Neural cell (in vitro differentiated cells): ENCODE measurements at regions not wholly inside any gene's neighbourhood (a gene's known extent, or its start where the extent isn't known, plus 50 kb on each side); places are given as distances from the start of the nearest gene placed in this dataset.

Source experiments
- H2AFZ ChIP-seq: fragments of 200-600, 300-800 bp; sonication (generic), shearing (Covaris generic); 2 replicates; pipeline ENCODE4 v1.6.0; 2014; ENCODE audit warnings: low read depth, mild to moderate bottlenecking, antibody characterized with exemption, low read length, moderate library complexity
- H3F3A ChIP-seq: fragments of 200-600 bp; shearing (Covaris generic); 2 replicates; pipeline ENCODE4 v1.6.1; 2016; ENCODE audit warnings: mild to moderate bottlenecking, moderate library complexity, mixed read lengths, antibody characterized with exemption, low read length; ENCODE audit not compliant: insufficient read depth, poor library complexity, severe bottlenecking
- H3K27ac ChIP-seq: fragments of 200-600, 300-800 bp; sonication (generic), shearing (Covaris generic); 2 replicates; pipeline ENCODE4 v1.5.1; 2014; ENCODE audit warnings: mild to moderate bottlenecking, low read length, moderate library complexity
- H3K27me3 ChIP-seq: fragments of 300-800, 200-600 bp; sonication (generic), shearing (Covaris generic); 2 replicates; pipeline ENCODE4 v1.6.0; 2014; ENCODE audit warnings: mild to moderate bottlenecking, low read depth, low read length, moderate library complexity; ENCODE audit not compliant: insufficient read depth
- H3K36me3 ChIP-seq: fragments of 300-800, 200-600 bp; sonication (generic), shearing (Covaris generic); 2 replicates; pipeline ENCODE4 v1.5.1; 2014; ENCODE audit warnings: mild to moderate bottlenecking, antibody characterized with exemption, low read length, moderate library complexity; ENCODE audit not compliant: insufficient read depth
- H3K4me2 ChIP-seq: fragments of 300-800, 200-600 bp; sonication (generic), shearing (Covaris generic); 2 replicates; pipeline ENCODE4 v1.6.0; 2014; ENCODE audit warnings: mild to moderate bottlenecking, low read length
- H3K4me3 ChIP-seq: fragments of 300-800, 200-600 bp; sonication (generic), shearing (Covaris generic); 2 replicates; pipeline ENCODE4 v1.5.1; 2014; ENCODE audit warnings: mild to moderate bottlenecking, low read length, moderate library complexity
- H3K79me2 ChIP-seq: fragments of 200-600 bp; shearing (Covaris generic); replicated peaks from 2 replicates; pipeline ENCODE4 v1.6.0; 2014; ENCODE audit warnings: mild to moderate bottlenecking, low read length, moderate library complexity; ENCODE audit not compliant: insufficient read depth
- H3K9ac ChIP-seq: fragments of 300-800, 200-600 bp; sonication (generic), shearing (Covaris generic); 2 replicates; pipeline ENCODE4 v1.6.1; 2016; ENCODE audit warnings: mild to moderate bottlenecking, low read length, mixed read lengths
- H3K9me2 ChIP-seq: fragments of 200-600 bp; shearing (Covaris generic); 2 replicates; pipeline ENCODE4 v1.6.1; 2016; ENCODE audit warnings: mild to moderate bottlenecking, low read length, mixed read lengths; ENCODE audit not compliant: insufficient read depth
- H3K9me3 ChIP-seq: fragments of 200-600, 300-800 bp; sonication (generic), shearing (Covaris generic); 2 replicates; pipeline ENCODE4 v1.6.1; 2016; ENCODE audit warnings: mild to moderate bottlenecking, mixed run types, low read length, moderate library complexity, mixed read lengths
- H4K20me1 ChIP-seq: fragments of 200-600 bp; shearing (Covaris generic); 2 replicates; pipeline ENCODE4 v1.6.1; 2016; ENCODE audit warnings: mild to moderate bottlenecking, mixed run types; ENCODE audit not compliant: insufficient read depth
- CTCF ChIP-seq: fragments of 450-650 bp; IDR thresholded peaks from 2 replicates; pipeline ENCODE4 v1.5.1; 2014; ENCODE audit warnings: antibody characterized with exemption, mild to moderate bottlenecking, moderate library complexity; ENCODE audit not compliant: poor library complexity, severe bottlenecking
- EP300 ChIP-seq: fragments of 450-650 bp; conservative IDR thresholded peaks from 2 replicates; pipeline ENCODE4 v1.6.1; 2014; ENCODE audit warnings: antibody characterized with exemption, mild to moderate bottlenecking, moderate library complexity; ENCODE audit not compliant: poor library complexity, severe bottlenecking
- EZH2 ChIP-seq: fragments of 200-600, 300-800 bp; shearing (Covaris generic), sonication (generic); IDR thresholded peaks from 2 replicates; pipeline ENCODE4 v1.6.1; 2014; ENCODE audit warnings: antibody characterized with exemption, low read length, borderline replicate concordance, mild to moderate bottlenecking; ENCODE audit not compliant: insufficient read depth, poor library complexity, severe bottlenecking
- MXI1 ChIP-seq: fragments of 450-650 bp; conservative IDR thresholded peaks from 2 replicates; pipeline ENCODE4 v1.6.1; 2014; ENCODE audit warnings: antibody characterized with exemption, mild to moderate bottlenecking; ENCODE audit not compliant: poor library complexity, severe bottlenecking
- POLR2AphosphoS5 ChIP-seq: IDR thresholded peaks from 2 replicates; pipeline ENCODE4 v1.6.1; 2012
- RAD21 ChIP-seq: fragments of 450-650 bp; conservative IDR thresholded peaks from 2 replicates; pipeline ENCODE4 v1.6.1; 2014; ENCODE audit warnings: antibody characterized with exemption, mild to moderate bottlenecking, moderate library complexity
- SMC3 ChIP-seq: fragments of 450-650 bp; conservative IDR thresholded peaks from 2 replicates; pipeline ENCODE4 v1.6.1; 2014; ENCODE audit warnings: antibody characterized with exemption, mild to moderate bottlenecking, moderate library complexity; ENCODE audit not compliant: poor library complexity
- TAF1 ChIP-seq: IDR thresholded peaks from 2 replicates; pipeline ENCODE4 v1.6.1; 2012; ENCODE audit warnings: low read depth
- TF ChIP-seq, protein P1 (sequence below): IDR thresholded peaks from 2 replicates; pipeline ENCODE4 v1.6.1; 2012; ENCODE audit warnings: borderline replicate concordance

DNA sequence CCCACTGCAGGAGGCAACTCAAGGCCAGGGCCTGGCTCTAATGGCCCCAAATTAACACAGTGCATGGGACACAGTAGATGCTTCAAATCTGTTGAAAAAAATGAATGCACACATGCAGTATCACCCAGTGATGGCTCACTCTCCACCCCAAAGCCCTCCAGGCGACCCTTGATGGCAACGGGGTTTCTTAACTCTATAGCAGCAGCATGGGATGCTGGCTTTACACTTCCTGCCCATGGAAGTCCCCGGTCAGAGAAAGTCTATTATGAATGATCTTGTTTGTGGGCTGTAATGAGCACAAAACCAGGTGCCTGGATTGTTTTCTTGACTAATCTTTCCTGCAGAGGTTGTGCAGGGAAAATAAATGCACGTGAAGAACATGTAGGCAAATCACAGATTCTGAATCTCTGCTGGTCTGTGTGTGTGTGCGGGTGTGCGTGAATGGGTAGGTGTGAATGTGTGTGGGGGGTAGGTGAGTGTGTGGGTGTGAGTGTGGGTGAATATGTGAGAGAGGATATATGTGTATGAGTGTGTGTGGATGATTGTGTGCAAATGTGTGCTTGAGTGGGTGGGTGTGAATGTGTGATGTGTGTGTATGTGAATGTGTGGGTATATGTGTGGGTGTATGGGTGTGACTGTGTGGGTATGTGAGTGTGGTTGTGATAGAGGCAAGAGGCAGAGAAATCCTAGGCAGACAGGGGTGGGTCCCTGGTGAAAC, 60.1 kb upstream of the MLN start:
- no peak overlapping the region for H2AFZ ChIP-seq
- no peak overlapping the region for H3K4me2 ChIP-seq
- H3K79me2 ChIP-seq: no peaks in the 10 kb centered on the region
- H3K9ac ChIP-seq: no peak overlapping the region
- TF ChIP-seq TAF1 (no peak), POLR2AphosphoS5 (no peak), EZH2 (no peak), EP300 (no peak)
- TF ChIP-seq, protein P1, sequence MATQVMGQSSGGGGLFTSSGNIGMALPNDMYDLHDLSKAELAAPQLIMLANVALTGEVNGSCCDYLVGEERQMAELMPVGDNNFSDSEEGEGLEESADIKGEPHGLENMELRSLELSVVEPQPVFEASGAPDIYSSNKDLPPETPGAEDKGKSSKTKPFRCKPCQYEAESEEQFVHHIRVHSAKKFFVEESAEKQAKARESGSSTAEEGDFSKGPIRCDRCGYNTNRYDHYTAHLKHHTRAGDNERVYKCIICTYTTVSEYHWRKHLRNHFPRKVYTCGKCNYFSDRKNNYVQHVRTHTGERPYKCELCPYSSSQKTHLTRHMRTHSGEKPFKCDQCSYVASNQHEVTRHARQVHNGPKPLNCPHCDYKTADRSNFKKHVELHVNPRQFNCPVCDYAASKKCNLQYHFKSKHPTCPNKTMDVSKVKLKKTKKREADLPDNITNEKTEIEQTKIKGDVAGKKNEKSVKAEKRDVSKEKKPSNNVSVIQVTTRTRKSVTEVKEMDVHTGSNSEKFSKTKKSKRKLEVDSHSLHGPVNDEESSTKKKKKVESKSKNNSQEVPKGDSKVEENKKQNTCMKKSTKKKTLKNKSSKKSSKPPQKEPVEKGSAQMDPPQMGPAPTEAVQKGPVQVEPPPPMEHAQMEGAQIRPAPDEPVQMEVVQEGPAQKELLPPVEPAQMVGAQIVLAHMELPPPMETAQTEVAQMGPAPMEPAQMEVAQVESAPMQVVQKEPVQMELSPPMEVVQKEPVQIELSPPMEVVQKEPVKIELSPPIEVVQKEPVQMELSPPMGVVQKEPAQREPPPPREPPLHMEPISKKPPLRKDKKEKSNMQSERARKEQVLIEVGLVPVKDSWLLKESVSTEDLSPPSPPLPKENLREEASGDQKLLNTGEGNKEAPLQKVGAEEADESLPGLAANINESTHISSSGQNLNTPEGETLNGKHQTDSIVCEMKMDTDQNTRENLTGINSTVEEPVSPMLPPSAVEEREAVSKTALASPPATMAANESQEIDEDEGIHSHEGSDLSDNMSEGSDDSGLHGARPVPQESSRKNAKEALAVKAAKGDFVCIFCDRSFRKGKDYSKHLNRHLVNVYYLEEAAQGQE: no peak
- H3F3A ChIP-seq: no peaks in the 10 kb centered on the region
- no peaks in the 10 kb centered on the region for H4K20me1 ChIP-seq
- H3K27ac ChIP-seq: no peak overlapping the region
- H3K9me2 ChIP-seq: no peaks in the 10 kb centered on the region
- H3K9me3 ChIP-seq: no peaks in the 10 kb centered on the region
- no peaks in the 10 kb centered on the region for H3K36me3 ChIP-seq
- no peaks in the 10 kb centered on the region for H3K27me3 ChIP-seq
- no peak overlapping the region for H3K4me3 ChIP-seq

DNA sequence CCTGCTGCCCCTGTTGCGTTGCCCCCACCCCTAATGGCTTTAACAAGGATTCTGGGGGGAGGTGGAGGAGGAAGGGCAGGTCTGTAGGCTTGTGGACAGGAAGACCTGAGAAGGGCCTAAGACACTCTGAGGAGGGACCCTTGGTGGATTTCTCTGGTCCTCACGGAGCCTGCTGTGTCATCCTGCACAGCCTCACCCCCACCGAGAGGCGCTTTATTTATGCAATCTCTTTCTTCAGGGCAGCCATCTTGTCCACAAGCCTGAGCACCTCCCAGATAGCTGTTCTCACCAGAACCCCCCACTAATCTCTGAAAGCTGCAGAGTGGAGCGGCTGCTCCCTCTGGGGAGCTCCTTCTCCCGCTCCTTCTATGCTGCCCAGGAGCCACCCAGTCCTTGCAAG, 59.3 kb upstream of the MLN start:
- Histone ChIP-seq H3K27ac (no peak overlapping the region), H3K9ac (no peak overlapping the region), H3F3A (no peaks in the 10 kb centered on the region), H3K36me3 (no peaks in the 10 kb centered on the region), H3K27me3 (no peaks in the 10 kb centered on the region), H4K20me1 (no peaks in the 10 kb centered on the region), H3K9me2 (no peaks in the 10 kb centered on the region), H3K4me2 (no peak overlapping the region), H3K9me3 (no peaks in the 10 kb centered on the region), H3K79me2 (no peaks in the 10 kb centered on the region), H3K4me3 (no peak overlapping the region), H2AFZ (no peak overlapping the region)
- TF ChIP-seq POLR2AphosphoS5 (no peak), TAF1 (no peak), CTCF (no peak), SMC3 (no peak), EZH2 (no peak), MXI1 (no peak), RAD21 (no peak), EP300 (no peak)
- TF ChIP-seq, protein P1: no peak
